Mesenchymal stem cell (in vitro differentiated cells and primary cell): ENCODE measurements at regions not wholly inside any gene's neighbourhood (a gene's known extent, or its start where the extent isn't known, plus 50 kb on each side); places are given as distances from the start of the nearest gene placed in this dataset.

Experiments
- DNase-seq: peaks from one replicate; pipeline ENCODE4 v3.0.0-alpha.2; 2013
- H2AFZ ChIP-seq: one replicate; pipeline ENCODE4 v1.6.1; 2013; ENCODE audit warnings: low read depth, mild to moderate bottlenecking, control low read depth, inconsistent platforms, low read length, moderate library complexity
- H2AK5ac ChIP-seq: 2 replicates; pipeline ENCODE4 v1.6.1; 2013; ENCODE audit warnings: low read length, moderate library complexity, mild to moderate bottlenecking, inconsistent platforms; ENCODE audit not compliant: severe bottlenecking
- H2BK120ac ChIP-seq: one replicate; pipeline ENCODE4 v1.6.1; 2013; ENCODE audit warnings: low read depth, mild to moderate bottlenecking, inconsistent platforms, low read length, moderate library complexity
- H2BK12ac ChIP-seq, 2 experiments: one replicate each; pipeline ENCODE4 v1.6.1; 2013; ENCODE audit warnings: inconsistent platforms in 2 of 2, low read length in 2 of 2, mild to moderate bottlenecking in 2 of 2, moderate library complexity in 2 of 2, control low read depth in 1 of 2
- H2BK15ac ChIP-seq: one replicate; pipeline ENCODE4 v1.6.1; 2013; ENCODE audit warnings: mild to moderate bottlenecking, low read depth, inconsistent platforms; ENCODE audit not compliant: poor library complexity, severe bottlenecking
- H2BK5ac ChIP-seq: 2 replicates; pipeline ENCODE4 v1.6.1; 2013; ENCODE audit warnings: low read depth, mild to moderate bottlenecking, low read length, control low read depth, inconsistent platforms; ENCODE audit not compliant: poor library complexity, severe bottlenecking
- H3K14ac ChIP-seq, 2 experiments: one replicate each; pipeline ENCODE4 v1.6.1; 2013; ENCODE audit warnings: inconsistent platforms in 2 of 2, low read length in 2 of 2, control low read depth in 1 of 2, mild to moderate bottlenecking in 1 of 2, moderate library complexity in 1 of 2
- H3K18ac ChIP-seq, 2 experiments: one replicate each; pipeline ENCODE4 v1.6.1; 2013; ENCODE audit warnings: inconsistent platforms in 2 of 2, low read length in 2 of 2, control low read depth in 1 of 2, low read depth in 1 of 2, mild to moderate bottlenecking in 1 of 2
- H3K23ac ChIP-seq, 2 experiments: one replicate each; pipeline ENCODE4 v1.6.1; 2013; ENCODE audit warnings: inconsistent platforms in 2 of 2, low read length in 2 of 2, mild to moderate bottlenecking in 2 of 2, moderate library complexity in 2 of 2, control low read depth in 1 of 2
- H3K27ac ChIP-seq: 2 replicates; pipeline ENCODE4 v1.5.1; 2013; ENCODE audit warnings: mild to moderate bottlenecking, moderate library complexity, low read length, control low read depth, inconsistent platforms; ENCODE audit not compliant: poor library complexity, severe bottlenecking
- H3K27me3 ChIP-seq, 2 experiments: 2 replicates each; pipeline versions ENCODE4 v1.6.1 to v1.7.0; 2013; ENCODE audit warnings: low read length in 2 of 2, mild to moderate bottlenecking in 2 of 2, moderate library complexity in 2 of 2, control low read depth in 1 of 2, inconsistent platforms in 1 of 2; ENCODE audit not compliant: control insufficient read depth in 1 of 2, insufficient read depth in 1 of 2
- H3K36me3 ChIP-seq, 2 experiments: 2 replicates each; pipeline versions ENCODE4 v1.6.1 to v1.7.0; 2013; ENCODE audit warnings: low read length in 2 of 2, control low read depth in 1 of 2, inconsistent platforms in 1 of 2, low read depth in 1 of 2, mild to moderate bottlenecking in 1 of 2; ENCODE audit not compliant: insufficient read depth in 2 of 2, control insufficient read depth in 1 of 2
- H3K4ac ChIP-seq, 2 experiments: one replicate each; pipeline ENCODE4 v1.6.1; 2013; ENCODE audit warnings: inconsistent platforms in 2 of 2, low read length in 2 of 2, mild to moderate bottlenecking in 2 of 2, moderate library complexity in 2 of 2, control low read depth in 1 of 2, low read depth in 1 of 2
- H3K4me1 ChIP-seq: 2 replicates; pipeline ENCODE4 v1.6.1; 2013; ENCODE audit warnings: low read depth, low read length, control low read depth; ENCODE audit not compliant: control insufficient read depth, insufficient read depth
- H3K4me2 ChIP-seq: 2 replicates; pipeline ENCODE4 v1.6.1; 2013; ENCODE audit warnings: low read length, mild to moderate bottlenecking, inconsistent platforms; ENCODE audit not compliant: poor library complexity, severe bottlenecking
- H3K4me3 ChIP-seq, 2 experiments: 2 replicates each; pipeline versions ENCODE4 v1.5.1 to v1.7.0; 2013; ENCODE audit warnings: low read length in 2 of 2, mild to moderate bottlenecking in 2 of 2, control low read depth in 1 of 2, low read depth in 1 of 2; ENCODE audit not compliant: insufficient read depth in 1 of 2
- H3K79me1 ChIP-seq: replicated peaks from 2 replicates; pipeline ENCODE4 v1.6.1; 2013; ENCODE audit warnings: mild to moderate bottlenecking, control low read depth, low read length, inconsistent platforms; ENCODE audit not compliant: poor library complexity, severe bottlenecking
- H3K9ac ChIP-seq: 2 replicates; pipeline ENCODE4 v1.7.0; 2013; ENCODE audit warnings: mild to moderate bottlenecking, low read length, moderate library complexity
- H3K9me3 ChIP-seq: 2 replicates; pipeline ENCODE4 v1.7.0; 2013; ENCODE audit warnings: mild to moderate bottlenecking, low read length; ENCODE audit not compliant: control insufficient read depth
- H4K8ac ChIP-seq: one replicate; pipeline ENCODE4 v1.6.1; 2013; ENCODE audit warnings: inconsistent platforms, mild to moderate bottlenecking, low read length, moderate library complexity
- H4K91ac ChIP-seq: one replicate; pipeline ENCODE4 v1.6.1; 2013; ENCODE audit warnings: mild to moderate bottlenecking, low read length, inconsistent platforms
- WGBS: methylation state at CpG from one replicate; pipeline ENCODE4 v1.1.7; 2013; ENCODE audit warnings: mixed read lengths; 5-methylcytosine and 5-hydroxymethylcytosine counted together

GRCh38 chr11:95605271-95605940, 184.2 kb downstream of the FAM76B start:
- Histone ChIP-seq H2AFZ (no peak overlapping the region), H2BK5ac (no peak overlapping the region), H3K27me3 (no peaks in the 10 kb centered on the region), H3K4me1 (no peaks in the 10 kb centered on the region), H2BK12ac (no peak overlapping the region), H3K4ac (no peak overlapping the region), H3K4me2 (no peak overlapping the region), H3K9me3 (no peaks in the 10 kb centered on the region), H2BK120ac (no peak overlapping the region), H3K9ac (no peak overlapping the region), H3K14ac (no peak overlapping the region), H2BK15ac (no peak overlapping the region), H2AK5ac (no peak overlapping the region), H4K8ac (no peak overlapping the region), H3K27ac (no peak overlapping the region), H3K79me1 (no peaks in the 10 kb centered on the region), H4K91ac (no peak overlapping the region), H3K4me3 (no peak overlapping the region), H3K36me3 (no peaks in the 10 kb centered on the region), H3K23ac (no peak overlapping the region), H3K18ac (no peak overlapping the region)
- no peak for DNase-seq
- WGBS: no CpG with 5 or more reads among the region's 3 CpGs

DNA sequence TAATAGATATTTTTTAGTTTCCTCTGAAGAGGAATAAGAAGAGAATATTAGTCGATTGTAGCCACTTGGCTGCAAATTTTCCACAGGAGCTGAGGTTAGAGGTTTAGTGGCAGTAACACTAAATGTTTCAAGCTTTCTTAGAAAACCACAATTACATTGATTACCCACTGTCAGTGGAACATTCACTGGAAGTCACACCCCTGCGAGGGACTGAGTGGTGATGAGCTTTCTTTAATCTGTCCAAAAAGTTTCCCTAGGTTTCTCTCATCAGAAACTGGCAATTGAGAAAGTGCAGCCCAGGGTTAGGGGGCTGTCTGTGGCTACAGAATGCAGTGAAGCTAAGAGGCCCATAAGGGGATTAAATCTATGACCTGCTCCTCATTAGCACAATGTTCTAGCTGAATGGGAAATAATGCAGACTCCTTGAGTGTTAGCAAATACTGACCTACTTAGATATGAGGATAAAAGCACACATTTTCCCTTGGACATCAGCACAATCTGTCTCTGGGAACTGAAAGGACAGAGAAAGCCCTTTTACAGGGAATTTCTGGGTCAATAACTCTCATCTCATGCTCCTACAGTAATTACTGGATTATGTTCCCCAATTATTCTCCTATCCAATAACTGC, 189.5 kb downstream of the FAM76B start:
- H3K36me3 ChIP-seq: no peaks in the 10 kb centered on the region
- H2AK5ac ChIP-seq: no peak overlapping the region
- no peak overlapping the region for H2BK5ac ChIP-seq
- no peak overlapping the region for H3K18ac ChIP-seq
- H4K8ac ChIP-seq: no peak overlapping the region
- no peak overlapping the region for H3K27ac ChIP-seq
- no peak overlapping the region for H4K91ac ChIP-seq
- H3K79me1 ChIP-seq: no peaks in the 10 kb centered on the region
- no peak overlapping the region for H3K14ac ChIP-seq
- H2BK12ac ChIP-seq: no peak overlapping the region
- H3K23ac ChIP-seq: peak overlapping the region in 1 of 2 experiments; percentile 13
- no peak overlapping the region for H3K4me3 ChIP-seq
- H3K4me1 ChIP-seq: no peaks in the 10 kb centered on the region
- H3K4ac ChIP-seq: no peak overlapping the region
- no peak overlapping the region for H2BK120ac ChIP-seq
- no peaks in the 10 kb centered on the region for H3K27me3 ChIP-seq
- WGBS: 83% methylated on average over 1 of the region's 2 CpGs
- no peaks in the 10 kb centered on the region for H3K9me3 ChIP-seq
- H2BK15ac ChIP-seq: no peak overlapping the region
- H3K9ac ChIP-seq: no peak overlapping the region
- no peak for DNase-seq
- H3K4me2 ChIP-seq: no peak overlapping the region
- no peak overlapping the region for H2AFZ ChIP-seq

DNA sequence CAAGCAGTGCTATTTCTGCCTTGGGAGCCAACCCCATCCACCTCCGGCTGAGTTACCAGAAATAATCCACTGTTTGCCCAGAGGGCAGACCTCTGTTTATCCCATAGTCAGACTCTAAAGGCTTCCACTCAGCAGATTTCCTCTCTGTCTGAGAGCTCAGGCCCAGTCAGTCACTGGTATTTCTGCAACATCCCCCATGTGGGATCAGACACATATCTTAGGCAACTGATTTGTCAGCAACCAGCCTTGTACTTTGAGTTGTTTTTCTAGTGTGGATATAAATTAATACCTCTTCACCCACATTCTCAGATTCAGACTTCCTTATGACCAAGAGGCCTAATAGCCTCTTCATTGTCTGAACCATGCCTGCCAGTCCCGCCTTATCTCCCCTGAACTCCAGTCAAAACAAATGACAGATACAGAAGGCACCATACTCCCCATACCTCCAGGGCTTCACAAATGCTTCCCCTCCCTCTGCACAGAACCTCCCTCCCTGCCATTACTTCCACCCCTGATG, 193.6 kb downstream of the FAM76B start:
- no peak overlapping the region for H3K4me2 ChIP-seq
- no peak overlapping the region for H3K4me3 ChIP-seq
- H3K27ac ChIP-seq: no peak overlapping the region
- no peaks in the 10 kb centered on the region for H3K79me1 ChIP-seq
- no peak overlapping the region for H2AFZ ChIP-seq
- H4K91ac ChIP-seq: no peak overlapping the region
- H3K9me3 ChIP-seq: no peaks in the 10 kb centered on the region
- H4K8ac ChIP-seq: no peak overlapping the region
- no peaks in the 10 kb centered on the region for H3K36me3 ChIP-seq
- H3K4me1 ChIP-seq: no peaks in the 10 kb centered on the region
- H2BK15ac ChIP-seq: no peak overlapping the region
- peak overlapping the region in 1 of 2 experiments; percentile 7 for H2BK12ac ChIP-seq
- H3K4ac ChIP-seq: peak overlapping the region in 1 of 2 experiments; percentile 58
- H2BK5ac ChIP-seq: no peak overlapping the region
- H2BK120ac ChIP-seq: no peak overlapping the region
- H3K18ac ChIP-seq: peak overlapping the region; percentile 28 to 79
- peak; percentile 90 for DNase-seq
- H3K23ac ChIP-seq: no peak overlapping the region
- H3K9ac ChIP-seq: no peak overlapping the region
- no peak overlapping the region for H2AK5ac ChIP-seq
- WGBS: 32% methylated on average over 2 of the region's 2 CpGs
- H3K14ac ChIP-seq: no peak overlapping the region
- no peaks in the 10 kb centered on the region for H3K27me3 ChIP-seq

DNA sequence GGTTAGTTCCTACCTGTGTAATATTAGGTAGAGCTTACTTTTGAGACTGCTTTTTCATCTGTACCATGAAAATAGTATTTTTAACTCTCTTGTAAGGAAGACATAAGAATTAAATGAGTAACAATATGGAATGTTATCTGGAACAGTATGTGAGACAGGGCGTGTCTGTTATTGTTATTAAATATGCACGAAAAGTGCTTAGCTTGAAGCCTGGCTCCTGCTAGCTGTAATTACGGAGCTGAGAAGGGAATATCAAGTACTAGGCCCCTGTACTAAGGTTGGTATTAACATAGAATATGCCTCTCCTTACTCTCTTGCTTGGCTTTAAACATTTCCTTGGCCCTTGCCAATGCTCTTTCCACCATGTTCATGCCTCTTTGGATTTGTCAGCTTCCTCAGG, 194.0 kb downstream of the FAM76B start:
- peak overlapping the region in 1 of 2 experiments; percentile 77 for H3K4ac ChIP-seq
- no peak overlapping the region for H3K14ac ChIP-seq
- H4K8ac ChIP-seq: no peak overlapping the region
- H3K4me2 ChIP-seq: no peak overlapping the region
- H2AFZ ChIP-seq: no peak overlapping the region
- H3K18ac ChIP-seq: peak overlapping the region; percentile 28 to 79
- no peaks in the 10 kb centered on the region for H3K4me1 ChIP-seq
- WGBS: 100% methylated on average over 3 of the region's 3 CpGs
- no peak overlapping the region for H3K23ac ChIP-seq
- no peak overlapping the region for H3K4me3 ChIP-seq
- no peaks in the 10 kb centered on the region for H3K36me3 ChIP-seq
- H3K27ac ChIP-seq: no peak overlapping the region
- no peaks in the 10 kb centered on the region for H3K27me3 ChIP-seq
- peak overlapping the region in 1 of 2 experiments; percentile 59 for H2BK12ac ChIP-seq
- no peak overlapping the region for H3K9ac ChIP-seq
- no peak overlapping the region for H2BK5ac ChIP-seq
- no peak for DNase-seq
- H2AK5ac ChIP-seq: no peak overlapping the region
- H2BK120ac ChIP-seq: no peak overlapping the region
- H2BK15ac ChIP-seq: no peak overlapping the region
- no peaks in the 10 kb centered on the region for H3K79me1 ChIP-seq
- H3K9me3 ChIP-seq: no peaks in the 10 kb centered on the region
- no peak overlapping the region for H4K91ac ChIP-seq
